ENCODE measurements at regions not wholly inside any gene's neighbourhood (a gene's known extent, or its start where the extent isn't known, plus 50 kb on each side); places are given as distances from the start of the nearest gene placed in this dataset.

DNA sequence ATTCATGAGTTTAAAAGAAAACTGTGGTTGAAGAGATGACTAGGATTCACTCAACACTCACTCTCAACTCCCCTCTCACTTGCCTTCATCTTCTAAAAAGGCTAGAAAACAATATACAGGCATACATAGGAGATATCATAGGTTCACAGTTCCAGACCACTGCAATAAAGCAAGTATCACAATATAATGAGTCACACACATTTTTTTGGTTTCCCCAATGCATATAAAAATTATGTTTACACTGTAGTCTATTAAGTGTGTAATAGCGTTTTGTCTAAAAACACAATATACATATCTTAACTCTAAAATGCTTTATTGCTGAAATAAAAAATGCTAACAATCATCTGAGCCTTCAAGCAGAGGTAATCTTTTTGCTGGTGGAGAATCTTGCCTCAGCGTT is 104.9 kb upstream of the PDE1C start:
- TF ChIP-seq CEBPB (IDR thresholded peaks at IDR 0.05) (no peak), FOXM1 (IDR thresholded peaks at IDR 0.05; ENCODE audit: borderline replicate concordance, low read depth) (no peak), EGR1 (IDR thresholded peaks at IDR 0.05) (no peak), TCF12 (IDR thresholded peaks at IDR 0.05; ENCODE audit: low read depth) (no peak), EP300 (IDR thresholded peaks at IDR 0.05; ENCODE audit: borderline replicate concordance) (no peak), TEAD4 (IDR thresholded peaks at IDR 0.05) (no peak), CREB1 (IDR thresholded peaks at IDR 0.05; ENCODE audit: low read depth) (no peak), ZBTB7A (IDR thresholded peaks at IDR 0.05; ENCODE audit: low read depth) (no peak), TAF1 (IDR thresholded peaks at IDR 0.05; ENCODE audit: low read depth) (no peak), NFIC (IDR thresholded peaks at IDR 0.05) (no peak)
- TF ChIP-seq, protein P1, sequence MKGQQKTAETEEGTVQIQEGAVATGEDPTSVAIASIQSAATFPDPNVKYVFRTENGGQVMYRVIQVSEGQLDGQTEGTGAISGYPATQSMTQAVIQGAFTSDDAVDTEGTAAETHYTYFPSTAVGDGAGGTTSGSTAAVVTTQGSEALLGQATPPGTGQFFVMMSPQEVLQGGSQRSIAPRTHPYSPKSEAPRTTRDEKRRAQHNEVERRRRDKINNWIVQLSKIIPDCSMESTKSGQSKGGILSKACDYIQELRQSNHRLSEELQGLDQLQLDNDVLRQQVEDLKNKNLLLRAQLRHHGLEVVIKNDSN (IDR thresholded peaks at IDR 0.05) = no peak
- TF ChIP-seq, protein P2, sequence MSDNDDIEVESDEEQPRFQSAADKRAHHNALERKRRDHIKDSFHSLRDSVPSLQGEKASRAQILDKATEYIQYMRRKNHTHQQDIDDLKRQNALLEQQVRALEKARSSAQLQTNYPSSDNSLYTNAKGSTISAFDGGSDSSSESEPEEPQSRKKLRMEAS (IDR thresholded peaks at IDR 0.05) = no peak
- TF ChIP-seq, protein P3, sequence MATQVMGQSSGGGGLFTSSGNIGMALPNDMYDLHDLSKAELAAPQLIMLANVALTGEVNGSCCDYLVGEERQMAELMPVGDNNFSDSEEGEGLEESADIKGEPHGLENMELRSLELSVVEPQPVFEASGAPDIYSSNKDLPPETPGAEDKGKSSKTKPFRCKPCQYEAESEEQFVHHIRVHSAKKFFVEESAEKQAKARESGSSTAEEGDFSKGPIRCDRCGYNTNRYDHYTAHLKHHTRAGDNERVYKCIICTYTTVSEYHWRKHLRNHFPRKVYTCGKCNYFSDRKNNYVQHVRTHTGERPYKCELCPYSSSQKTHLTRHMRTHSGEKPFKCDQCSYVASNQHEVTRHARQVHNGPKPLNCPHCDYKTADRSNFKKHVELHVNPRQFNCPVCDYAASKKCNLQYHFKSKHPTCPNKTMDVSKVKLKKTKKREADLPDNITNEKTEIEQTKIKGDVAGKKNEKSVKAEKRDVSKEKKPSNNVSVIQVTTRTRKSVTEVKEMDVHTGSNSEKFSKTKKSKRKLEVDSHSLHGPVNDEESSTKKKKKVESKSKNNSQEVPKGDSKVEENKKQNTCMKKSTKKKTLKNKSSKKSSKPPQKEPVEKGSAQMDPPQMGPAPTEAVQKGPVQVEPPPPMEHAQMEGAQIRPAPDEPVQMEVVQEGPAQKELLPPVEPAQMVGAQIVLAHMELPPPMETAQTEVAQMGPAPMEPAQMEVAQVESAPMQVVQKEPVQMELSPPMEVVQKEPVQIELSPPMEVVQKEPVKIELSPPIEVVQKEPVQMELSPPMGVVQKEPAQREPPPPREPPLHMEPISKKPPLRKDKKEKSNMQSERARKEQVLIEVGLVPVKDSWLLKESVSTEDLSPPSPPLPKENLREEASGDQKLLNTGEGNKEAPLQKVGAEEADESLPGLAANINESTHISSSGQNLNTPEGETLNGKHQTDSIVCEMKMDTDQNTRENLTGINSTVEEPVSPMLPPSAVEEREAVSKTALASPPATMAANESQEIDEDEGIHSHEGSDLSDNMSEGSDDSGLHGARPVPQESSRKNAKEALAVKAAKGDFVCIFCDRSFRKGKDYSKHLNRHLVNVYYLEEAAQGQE (IDR thresholded peaks at IDR 0.05; ENCODE audit: low read depth) = no peak

DNA sequence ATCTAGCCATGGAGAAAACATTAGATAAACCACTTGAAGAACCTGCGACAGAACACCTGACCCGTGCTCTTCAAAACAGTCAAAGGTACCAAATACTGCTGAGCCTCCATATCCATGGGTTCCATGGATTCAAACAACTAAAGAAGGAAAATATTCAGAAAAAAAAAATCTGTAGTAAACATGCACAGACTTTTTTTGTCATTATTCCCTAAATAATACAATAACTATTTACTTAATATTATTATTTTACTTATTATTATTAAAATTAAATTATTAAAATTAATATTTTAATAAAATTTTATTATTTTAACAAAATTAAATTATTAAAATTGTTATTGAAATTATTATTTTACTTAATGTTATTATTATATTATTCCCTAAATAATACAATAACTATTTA is 101.0 kb upstream of the PDE1C start:
- TF ChIP-seq, protein P1 (IDR thresholded peaks at IDR 0.05) = no peak
- TF ChIP-seq EP300 (IDR thresholded peaks at IDR 0.05; ENCODE audit: borderline replicate concordance) (no peak), FOXM1 (IDR thresholded peaks at IDR 0.05; ENCODE audit: borderline replicate concordance, low read depth) (no peak), CEBPB (IDR thresholded peaks at IDR 0.05) (no peak), RAD21 (IDR thresholded peaks at IDR 0.05; ENCODE audit: low read depth) (no peak), EGR1 (IDR thresholded peaks at IDR 0.05) (no peak), TAF1 (IDR thresholded peaks at IDR 0.05; ENCODE audit: low read depth) (no peak), CREB1 (IDR thresholded peaks at IDR 0.05; ENCODE audit: low read depth) (no peak), NFIC (IDR thresholded peaks at IDR 0.05) (no peak), YY1 (IDR thresholded peaks at IDR 0.05; ENCODE audit: low read depth) (no peak), TCF12 (IDR thresholded peaks at IDR 0.05; ENCODE audit: low read depth) (no peak)
- TF ChIP-seq, protein P3 (IDR thresholded peaks at IDR 0.05; ENCODE audit: low read depth) = no peak
- TF ChIP-seq, protein P2 (IDR thresholded peaks at IDR 0.05) = no peak

DNA sequence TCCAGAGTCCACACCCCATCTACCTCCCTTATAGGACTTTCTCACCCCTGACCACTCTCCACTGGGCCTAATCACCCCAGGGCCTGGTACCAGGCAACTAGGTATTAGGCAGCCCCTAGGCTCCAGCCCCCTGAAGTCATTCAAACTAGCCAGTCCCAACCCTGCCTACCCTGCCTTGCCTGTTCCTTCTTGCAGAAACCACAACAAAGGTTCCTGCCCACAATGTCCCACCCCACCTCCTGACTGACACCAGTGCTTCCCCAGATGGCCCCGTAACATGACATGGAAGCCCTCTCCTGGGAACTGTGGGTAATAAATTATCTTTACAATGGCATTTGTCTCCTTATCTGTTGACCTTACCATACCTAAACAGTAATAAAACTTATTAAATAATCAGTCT is 100.6 kb upstream of the PDE1C start:
- TF ChIP-seq ZBTB7A (IDR thresholded peaks at IDR 0.05; ENCODE audit: low read depth) = no peak
- no peak for TF ChIP-seq TCF12 (IDR thresholded peaks at IDR 0.05; ENCODE audit: low read depth)
- no peak for TF ChIP-seq TEAD4 (IDR thresholded peaks at IDR 0.05)
- TF ChIP-seq CREB1 (IDR thresholded peaks at IDR 0.05; ENCODE audit: low read depth) = no peak
- no peak for TF ChIP-seq NFIC (IDR thresholded peaks at IDR 0.05)

DNA sequence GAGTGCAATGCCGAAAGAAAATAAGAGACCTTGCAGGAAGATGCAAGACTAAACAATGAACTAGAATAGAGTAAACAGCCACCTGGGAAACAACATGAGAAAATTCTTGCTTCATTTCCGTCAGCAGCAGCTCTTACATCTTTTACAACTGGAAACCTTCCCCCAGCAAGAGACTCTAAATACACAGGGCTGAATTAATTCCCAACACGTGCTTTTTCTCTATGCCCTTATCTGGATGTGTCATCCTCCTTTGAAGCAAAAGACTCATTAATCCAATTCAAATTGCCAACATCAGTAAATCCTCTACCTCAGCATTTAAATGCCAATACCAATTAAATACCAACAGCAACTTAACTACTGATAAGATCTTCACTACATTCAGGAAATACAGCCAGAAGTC is 99.0 kb upstream of the PDE1C start:
- TF ChIP-seq YY1 (IDR thresholded peaks at IDR 0.05; ENCODE audit: low read depth) (no peak), TEAD4 (IDR thresholded peaks at IDR 0.05) (no peak), TAF1 (IDR thresholded peaks at IDR 0.05; ENCODE audit: low read depth) (no peak), EGR1 (IDR thresholded peaks at IDR 0.05) (no peak), EP300 (IDR thresholded peaks at IDR 0.05; ENCODE audit: borderline replicate concordance) (no peak), CREB1 (IDR thresholded peaks at IDR 0.05; ENCODE audit: low read depth) (no peak), CEBPB (IDR thresholded peaks at IDR 0.05) (no peak)
- TF ChIP-seq, protein P3 (IDR thresholded peaks at IDR 0.05; ENCODE audit: low read depth) = no peak
- TF ChIP-seq, protein P2 (IDR thresholded peaks at IDR 0.05) = no peak

DNA sequence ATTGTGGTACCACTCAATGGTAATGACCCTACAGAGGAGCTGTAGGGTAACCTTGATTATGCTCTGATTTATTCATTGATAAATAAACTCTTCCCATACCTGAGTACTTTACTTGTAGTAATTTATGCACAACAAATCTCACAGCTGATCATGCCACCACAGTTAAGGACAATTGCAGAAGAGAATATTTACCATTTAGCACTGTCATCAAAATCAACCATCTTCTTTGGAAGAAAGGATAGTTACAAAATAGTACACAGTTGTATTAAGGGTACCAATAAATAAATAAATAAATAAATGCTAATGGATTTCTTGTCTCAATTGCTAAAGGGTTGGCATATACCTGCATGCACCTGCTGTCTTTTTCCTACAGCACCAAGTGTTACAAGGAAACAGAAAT is 97.6 kb upstream of the PDE1C start:
- TF ChIP-seq, protein P3 (IDR thresholded peaks at IDR 0.05; ENCODE audit: low read depth) = no peak
- TF ChIP-seq TAF1 (IDR thresholded peaks at IDR 0.05; ENCODE audit: low read depth) (no peak), NFIC (IDR thresholded peaks at IDR 0.05) (no peak), TCF12 (IDR thresholded peaks at IDR 0.05; ENCODE audit: low read depth) (no peak), CREB1 (IDR thresholded peaks at IDR 0.05; ENCODE audit: low read depth) (no peak), EGR1 (IDR thresholded peaks at IDR 0.05) (no peak), RAD21 (IDR thresholded peaks at IDR 0.05; ENCODE audit: low read depth) (no peak), CEBPB (IDR thresholded peaks at IDR 0.05) (no peak), TEAD4 (IDR thresholded peaks at IDR 0.05) (no peak), FOXM1 (IDR thresholded peaks at IDR 0.05; ENCODE audit: borderline replicate concordance, low read depth) (no peak), ZBTB7A (IDR thresholded peaks at IDR 0.05; ENCODE audit: low read depth) (no peak), YY1 (IDR thresholded peaks at IDR 0.05; ENCODE audit: low read depth) (no peak), EP300 (IDR thresholded peaks at IDR 0.05; ENCODE audit: borderline replicate concordance) (no peak)
- TF ChIP-seq, protein P2 (IDR thresholded peaks at IDR 0.05) = no peak
- TF ChIP-seq, protein P1 (IDR thresholded peaks at IDR 0.05) = no peak

Data from Ishikawa (cell line).